GM21737 (cell line): ENCODE measurements at regions not wholly inside any gene's neighbourhood (a gene's known extent, or its start where the extent isn't known, plus 50 kb on each side); places are given as distances from the start of the nearest gene placed in this dataset.
A peak's percentile ranks its signal among the peaks of the same experiment; 100 is the strongest.

Source experiments
- ATAC-seq: cut with Tn5 transposase; IDR thresholded peaks from one replicate; pipeline ENCODE4 v1.9.1; 2021; ENCODE audit warnings: mild to moderate bottlenecking, moderate library complexity; ENCODE audit not compliant: unreplicated experiment

GRCh38 chr15:98412852-98413251 lies 235.5 kb upstream of the IGF1R start:
- ATAC-seq: no peak

DNA sequence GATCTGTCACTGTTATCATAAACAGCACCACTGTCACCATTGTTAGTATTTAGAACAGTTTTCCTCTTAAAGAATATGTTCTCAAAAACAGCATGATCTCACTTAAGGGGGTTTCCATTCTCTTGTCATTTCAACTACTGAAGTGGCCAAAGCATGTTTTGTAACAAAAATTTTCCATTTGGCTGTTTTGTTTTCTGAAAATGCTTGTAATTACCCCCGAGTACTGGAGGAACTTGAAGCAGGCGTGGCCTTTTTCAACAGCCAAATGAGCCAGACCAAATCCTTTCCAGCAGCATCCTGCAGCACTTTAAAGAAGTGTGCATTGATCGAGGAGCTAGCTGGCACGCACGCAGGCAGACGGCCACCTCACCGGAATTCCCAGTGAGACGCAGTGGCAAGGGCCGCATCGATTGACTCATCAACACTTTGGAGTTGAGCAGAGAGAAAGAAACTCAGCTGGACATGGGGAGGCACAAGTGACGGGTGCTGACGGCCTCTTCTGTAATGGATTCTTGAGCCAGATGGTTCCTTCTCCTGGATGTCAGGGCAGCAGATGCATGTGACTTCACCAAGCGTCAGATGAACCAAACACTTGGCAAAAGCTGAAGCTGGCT lies 234.3 kb upstream of the IGF1R start:
- ATAC-seq: no peak

DNA sequence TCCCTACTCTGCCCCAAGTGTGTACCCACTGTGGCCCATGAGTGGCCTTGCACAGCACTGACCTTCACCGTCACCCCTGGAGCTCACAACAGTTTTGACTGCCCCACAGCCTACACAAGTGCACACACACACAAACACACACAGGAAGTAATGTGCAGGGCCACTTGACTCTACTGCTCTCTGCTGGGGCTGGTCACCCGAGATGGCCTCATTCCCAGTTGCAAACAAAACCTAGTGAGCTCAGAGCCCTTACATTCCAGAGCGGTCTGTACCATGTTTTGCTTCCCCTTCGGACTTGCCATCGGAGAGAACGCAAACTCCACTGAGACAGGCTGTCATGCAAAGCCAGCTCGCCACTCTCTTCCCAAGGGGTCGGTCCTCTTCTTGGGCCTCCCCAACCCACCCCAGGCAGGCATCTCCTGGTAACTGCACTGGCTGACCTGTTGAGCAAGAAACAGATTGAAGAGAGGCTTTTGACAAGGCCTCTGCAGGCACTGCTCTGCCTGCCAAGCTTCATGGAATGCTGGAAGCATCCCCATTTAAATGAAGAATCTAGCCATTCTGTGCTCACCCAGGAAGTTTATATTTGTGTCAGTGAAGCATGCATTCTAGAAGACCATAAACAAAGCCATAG lies 232.0 kb upstream of the IGF1R start:
- ATAC-seq: no peak

DNA sequence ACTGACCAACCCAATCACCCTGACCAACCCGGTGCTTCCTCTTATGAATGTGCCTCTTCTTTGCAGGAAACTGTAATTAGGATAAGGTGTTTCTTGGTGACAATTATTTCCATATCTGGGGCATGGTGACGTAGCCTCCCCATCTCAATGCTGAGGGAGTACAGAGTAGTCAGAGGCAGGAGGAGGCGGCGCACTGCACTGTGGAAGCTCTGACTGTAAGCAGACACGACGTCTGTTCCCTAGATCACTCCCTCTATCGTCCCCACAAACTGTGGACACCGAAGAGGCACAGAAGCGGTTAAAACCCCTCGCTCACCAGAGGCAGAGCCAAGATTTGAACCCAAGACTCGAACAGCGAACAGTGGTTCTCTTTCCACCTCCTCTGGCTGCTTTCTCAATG lies 231.0 kb upstream of the IGF1R start:
- ATAC-seq: no peak

DNA sequence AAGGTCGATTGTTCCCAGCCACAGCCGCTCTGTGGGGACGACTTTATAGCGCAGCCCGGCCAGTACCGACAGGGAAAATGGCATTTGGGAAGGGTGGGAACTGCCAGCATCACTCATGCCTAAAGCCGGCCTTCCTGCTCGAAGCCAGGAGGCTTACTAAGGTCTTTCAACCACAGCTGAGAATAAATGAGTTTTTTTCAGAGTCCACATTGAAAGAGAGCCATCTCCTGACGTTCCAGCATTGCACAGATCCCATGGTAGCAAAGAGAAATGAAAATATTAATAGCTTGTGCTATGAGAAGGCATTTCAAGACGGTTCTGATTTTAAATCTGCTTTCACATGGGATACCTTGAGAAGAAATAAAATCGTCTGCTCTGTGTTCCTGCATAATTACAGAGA lies 230.2 kb upstream of the IGF1R start:
- no peak for ATAC-seq

DNA sequence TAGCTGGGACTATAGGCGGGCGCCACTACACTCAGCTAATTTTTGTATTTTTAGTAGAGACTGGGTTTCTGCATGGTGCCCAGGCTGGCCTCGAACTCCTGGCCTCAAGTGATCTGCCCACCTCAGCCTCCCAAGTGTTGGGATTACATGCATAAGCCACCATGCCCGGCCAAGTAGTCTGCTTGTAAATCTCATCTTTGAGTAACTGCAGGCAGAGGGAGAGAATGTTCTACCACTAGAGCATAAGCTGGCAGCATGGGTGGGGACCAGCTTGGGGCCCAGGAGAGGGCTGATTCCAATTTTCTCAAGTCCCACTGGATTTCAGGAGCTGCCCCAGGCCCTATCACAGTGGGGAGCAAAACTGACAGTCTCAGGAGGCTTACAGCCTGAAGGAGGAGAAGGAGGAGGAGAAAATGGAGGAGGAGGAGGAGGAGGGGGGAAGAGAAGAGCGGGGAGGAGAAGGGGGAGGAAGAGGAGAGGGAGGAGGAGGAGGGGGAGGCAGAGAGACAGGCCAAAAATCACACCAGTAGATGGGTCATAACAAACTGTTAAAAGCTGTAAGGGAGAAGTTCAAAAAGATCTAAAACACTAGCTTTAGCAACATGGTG lies 229.1 kb upstream of the IGF1R start:
- ATAC-seq: no peak

DNA sequence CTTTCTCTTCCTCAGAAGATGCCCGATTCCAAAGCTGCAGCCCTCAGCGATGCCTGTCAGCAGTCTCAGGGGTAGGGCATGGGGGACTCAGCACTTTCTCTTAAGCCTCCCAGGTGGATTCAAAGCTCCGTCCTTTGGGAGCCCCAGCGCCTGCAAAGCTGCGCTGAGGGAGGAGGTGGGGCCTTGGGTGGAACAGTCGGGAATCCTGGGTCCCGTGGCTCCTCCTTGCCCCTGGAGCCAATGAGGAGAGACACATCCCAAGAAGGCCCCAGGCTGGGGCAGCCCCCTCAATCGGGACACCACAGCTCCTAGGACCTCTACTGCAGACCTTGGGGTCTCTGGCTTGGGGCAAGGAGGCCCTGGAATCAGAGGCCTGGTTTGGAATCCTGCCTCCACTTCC lies 227.5 kb upstream of the IGF1R start:
- no peak for ATAC-seq

DNA sequence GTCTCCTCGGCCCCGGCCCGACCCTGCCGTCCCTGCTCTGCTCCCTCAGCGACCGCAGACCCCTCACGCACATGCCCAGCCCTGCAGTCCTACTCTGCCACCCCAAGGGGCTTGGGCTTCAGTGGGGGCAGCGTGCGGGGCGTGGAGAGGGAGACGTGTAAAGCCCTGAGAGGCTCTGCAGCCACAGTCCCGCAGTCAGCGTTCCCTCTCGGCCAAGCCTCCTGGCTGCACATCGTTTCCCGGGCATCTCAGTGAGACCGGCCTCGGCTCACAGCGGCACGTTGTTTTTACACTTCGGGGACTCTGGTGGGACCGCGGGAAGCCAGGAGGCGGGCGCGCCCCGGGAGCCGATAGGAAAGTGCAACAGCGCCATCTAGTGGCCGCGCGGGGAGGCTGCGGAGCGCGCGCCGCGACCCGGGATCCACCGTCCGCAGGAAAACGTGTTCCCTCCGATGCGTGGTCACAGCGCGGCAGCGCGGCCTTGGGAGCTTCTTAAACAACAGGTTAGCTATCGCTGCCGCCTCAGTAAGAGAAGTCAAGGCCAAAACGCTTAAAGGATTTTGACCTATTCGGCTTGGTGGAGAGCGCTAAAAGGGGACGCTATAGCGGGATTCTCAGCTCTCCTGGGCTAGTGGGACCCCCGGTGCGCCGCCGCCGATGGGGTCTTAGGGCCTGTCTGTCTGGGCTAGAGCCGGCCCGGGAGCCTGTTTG lies 226.8 kb upstream of the IGF1R start:
- ATAC-seq: no peak

DNA sequence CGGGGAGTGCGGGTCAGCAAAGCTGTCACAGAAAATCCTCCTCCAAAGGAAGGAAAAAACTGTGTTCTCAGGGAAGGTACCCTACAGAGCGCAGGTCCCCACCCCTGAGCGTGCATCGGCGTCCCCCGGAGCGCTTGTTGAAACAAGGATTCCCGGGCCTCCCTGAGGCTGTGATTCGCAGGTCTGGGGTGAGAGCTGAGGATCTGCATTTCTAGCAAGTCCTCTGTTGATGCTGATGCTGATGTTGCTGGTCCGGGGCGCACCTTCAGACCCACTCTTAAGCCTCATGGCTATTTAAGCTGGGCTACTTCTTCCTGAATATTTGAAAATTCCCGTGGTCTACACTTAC lies 226.2 kb upstream of the IGF1R start:
- ATAC-seq: no peak

GRCh38 chr15:98425173-98425572 lies 223.2 kb upstream of the IGF1R start:
- ATAC-seq: no peak

DNA sequence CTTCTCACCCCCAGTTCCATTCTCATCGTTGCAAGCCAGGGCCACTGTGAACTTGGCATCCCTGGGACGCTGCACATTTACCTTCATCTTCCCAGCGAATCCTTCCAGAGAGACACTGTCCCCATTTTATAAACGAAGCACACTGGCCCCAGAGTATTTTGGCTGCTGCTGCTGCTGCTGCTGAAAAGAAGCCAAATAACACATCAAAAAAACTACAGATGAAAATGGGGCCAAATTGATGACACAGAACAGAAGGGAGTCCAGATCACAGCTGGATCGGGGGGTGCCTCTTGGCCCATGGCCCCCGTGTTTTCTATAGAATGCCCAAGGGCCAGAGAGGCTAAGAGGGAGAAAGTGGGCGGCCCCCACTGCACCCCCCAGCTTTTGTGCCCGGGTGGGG lies 221.0 kb upstream of the IGF1R start:
- ATAC-seq: no peak

GRCh38 chr15:98428253-98428989 lies 219.9 kb upstream of the IGF1R start:
- peak; percentile 93 for ATAC-seq

- ATAC-seq: no peak
Measured at GRCh38 chr15:98431171-98431570, 217.2 kb upstream of the IGF1R start.

GRCh38 chr15:98433346-98433745 lies 215.0 kb upstream of the IGF1R start:
- no peak for ATAC-seq

DNA sequence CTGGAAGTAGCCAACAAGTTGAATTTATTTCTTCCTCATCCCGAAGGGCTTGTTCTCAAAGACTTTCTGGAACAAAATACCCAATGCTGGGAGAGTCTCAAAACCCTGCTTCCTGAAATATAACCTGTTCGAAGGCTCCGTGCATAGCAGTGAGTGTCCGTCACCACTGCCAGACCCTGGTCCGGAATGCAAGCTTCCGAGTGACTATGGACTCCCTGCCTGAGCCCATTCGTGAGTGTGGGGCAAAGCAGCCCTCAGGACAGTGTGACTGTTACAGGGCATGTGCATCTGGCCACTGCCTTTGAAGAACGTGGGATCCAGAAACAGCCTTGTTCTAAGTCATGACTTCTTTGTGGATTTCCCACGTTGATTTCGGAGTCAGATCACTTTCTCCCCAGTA lies 214.5 kb upstream of the IGF1R start:
- no peak for ATAC-seq

DNA sequence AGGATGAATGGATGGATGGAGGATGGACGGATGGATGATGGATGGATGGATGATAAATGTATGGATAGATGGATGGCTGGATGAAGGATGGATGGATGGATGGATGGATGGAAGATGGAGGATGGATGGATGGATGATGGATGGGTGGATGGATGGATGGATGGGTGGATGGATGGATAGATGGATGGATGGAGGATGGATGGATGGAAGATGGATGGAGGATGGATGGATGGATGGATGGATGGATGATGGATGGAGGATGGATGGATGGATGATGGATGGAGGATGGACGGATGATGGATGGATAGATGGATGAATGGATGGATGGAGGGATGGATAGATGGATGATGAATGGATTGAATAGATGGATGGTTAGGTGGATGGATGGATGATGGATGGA lies 210.6 kb upstream of the IGF1R start:
- no peak for ATAC-seq

- ATAC-seq: no peak
Measured at GRCh38 chr15:98438326-98438725, 210.0 kb upstream of the IGF1R start.

GRCh38 chr15:98438907-98439306 lies 209.4 kb upstream of the IGF1R start:
- no peak for ATAC-seq

GRCh38 chr15:98439523-98439942 lies 208.8 kb upstream of the IGF1R start:
- no peak for ATAC-seq

DNA sequence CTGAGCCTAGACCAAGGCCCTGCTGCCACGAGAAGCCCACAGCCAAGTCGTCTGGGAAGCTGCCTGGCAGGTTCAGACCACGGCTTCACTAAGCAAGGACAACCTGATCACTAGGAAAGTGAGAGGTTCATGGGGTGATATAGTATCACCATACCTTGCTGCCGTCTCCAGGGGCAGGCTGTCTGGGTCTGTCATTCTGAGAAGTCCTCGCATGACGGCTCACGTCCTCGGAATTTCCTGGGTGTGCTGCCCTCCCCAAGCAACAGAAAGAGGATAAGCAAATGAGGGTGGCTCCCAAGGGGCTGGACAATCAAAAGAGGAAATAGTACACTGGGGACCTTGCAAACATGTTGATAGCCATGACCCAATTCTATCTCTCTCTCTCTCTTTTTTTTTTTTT lies 207.4 kb upstream of the IGF1R start:
- no peak for ATAC-seq

- no peak for ATAC-seq
Measured at GRCh38 chr15:98441599-98441998, 206.7 kb upstream of the IGF1R start.
